ENCODE measurements at regions not wholly inside any gene's neighbourhood (a gene's known extent, or its start where the extent isn't known, plus 50 kb on each side); places are given as distances from the start of the nearest gene placed in this dataset.

- Histone ChIP-seq H3K27ac (ENCODE audit: extremely low read depth, low read depth, low read length) (no peak overlapping the region), H3K4me1 (ENCODE audit: control insufficient read depth, insufficient read depth, low read length) (no peaks in the 10 kb centered on the region), H3K36me3 (ENCODE audit: control insufficient read depth in 2 of 2, insufficient read depth in 1 of 2, low read length in 2 of 2) (no peaks in the 10 kb centered on the region), H3K9me3 (ENCODE audit: control insufficient read depth, insufficient read depth, low read depth, low read length) (no peaks in the 10 kb centered on the region), H3K4me3 (ENCODE audit: low read depth, low read length) (0 out of 2 replicates have a peak overlapping the region, but pooled peaks have one; percentile 13)
- CTCF ChIA-PET: no interaction called here
- TF ChIP-seq ZNF366 (tag by site-specific recombination; conservative IDR thresholded peaks at IDR 0.05) (no peak), KLF16 (tag by site-specific recombination; IDR thresholded peaks at IDR 0.05) (no peak), ZNF311 (tag by site-specific recombination; IDR thresholded peaks at IDR 0.05; ENCODE audit: borderline replicate concordance) (no peak), ZNF626 (tag by site-specific recombination; IDR thresholded peaks at IDR 0.05) (no peak), ZNF146 (tag by site-specific recombination; IDR thresholded peaks at IDR 0.05) (no peak), ZNF202 (tag by site-specific recombination; IDR thresholded peaks at IDR 0.05; ENCODE audit: borderline replicate concordance) (no peak)
- TF ChIP-seq, protein P1, sequence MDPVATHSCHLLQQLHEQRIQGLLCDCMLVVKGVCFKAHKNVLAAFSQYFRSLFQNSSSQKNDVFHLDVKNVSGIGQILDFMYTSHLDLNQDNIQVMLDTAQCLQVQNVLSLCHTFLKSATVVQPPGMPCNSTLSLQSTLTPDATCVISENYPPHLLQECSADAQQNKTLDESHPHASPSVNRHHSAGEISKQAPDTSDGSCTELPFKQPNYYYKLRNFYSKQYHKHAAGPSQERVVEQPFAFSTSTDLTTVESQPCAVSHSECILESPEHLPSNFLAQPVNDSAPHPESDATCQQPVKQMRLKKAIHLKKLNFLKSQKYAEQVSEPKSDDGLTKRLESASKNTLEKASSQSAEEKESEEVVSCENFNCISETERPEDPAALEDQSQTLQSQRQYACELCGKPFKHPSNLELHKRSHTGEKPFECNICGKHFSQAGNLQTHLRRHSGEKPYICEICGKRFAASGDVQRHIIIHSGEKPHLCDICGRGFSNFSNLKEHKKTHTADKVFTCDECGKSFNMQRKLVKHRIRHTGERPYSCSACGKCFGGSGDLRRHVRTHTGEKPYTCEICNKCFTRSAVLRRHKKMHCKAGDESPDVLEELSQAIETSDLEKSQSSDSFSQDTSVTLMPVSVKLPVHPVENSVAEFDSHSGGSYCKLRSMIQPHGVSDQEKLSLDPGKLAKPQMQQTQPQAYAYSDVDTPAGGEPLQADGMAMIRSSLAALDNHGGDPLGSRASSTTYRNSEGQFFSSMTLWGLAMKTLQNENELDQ (tag by site-specific recombination; IDR thresholded peaks at IDR 0.05; ENCODE audit: low read depth): no peak
- POLR2A ChIA-PET: no interaction called here
These were observed 55.0 kb upstream of the HLA-A start for GRCh38 chr6:29887330-29887818.

GRCh38 chr6:29887819-29888776 is 54.2 kb upstream of the HLA-A start:
- H3K27ac ChIP-seq (ENCODE audit: extremely low read depth, low read depth, low read length): no peak overlapping the region
- CTCF ChIA-PET: no interaction called here

More at GRCh38 chr6:29887819-29888776, 54.2 kb upstream of the HLA-A start:
- POLR2A ChIA-PET: no interaction called here
- TF ChIP-seq, protein P2, sequence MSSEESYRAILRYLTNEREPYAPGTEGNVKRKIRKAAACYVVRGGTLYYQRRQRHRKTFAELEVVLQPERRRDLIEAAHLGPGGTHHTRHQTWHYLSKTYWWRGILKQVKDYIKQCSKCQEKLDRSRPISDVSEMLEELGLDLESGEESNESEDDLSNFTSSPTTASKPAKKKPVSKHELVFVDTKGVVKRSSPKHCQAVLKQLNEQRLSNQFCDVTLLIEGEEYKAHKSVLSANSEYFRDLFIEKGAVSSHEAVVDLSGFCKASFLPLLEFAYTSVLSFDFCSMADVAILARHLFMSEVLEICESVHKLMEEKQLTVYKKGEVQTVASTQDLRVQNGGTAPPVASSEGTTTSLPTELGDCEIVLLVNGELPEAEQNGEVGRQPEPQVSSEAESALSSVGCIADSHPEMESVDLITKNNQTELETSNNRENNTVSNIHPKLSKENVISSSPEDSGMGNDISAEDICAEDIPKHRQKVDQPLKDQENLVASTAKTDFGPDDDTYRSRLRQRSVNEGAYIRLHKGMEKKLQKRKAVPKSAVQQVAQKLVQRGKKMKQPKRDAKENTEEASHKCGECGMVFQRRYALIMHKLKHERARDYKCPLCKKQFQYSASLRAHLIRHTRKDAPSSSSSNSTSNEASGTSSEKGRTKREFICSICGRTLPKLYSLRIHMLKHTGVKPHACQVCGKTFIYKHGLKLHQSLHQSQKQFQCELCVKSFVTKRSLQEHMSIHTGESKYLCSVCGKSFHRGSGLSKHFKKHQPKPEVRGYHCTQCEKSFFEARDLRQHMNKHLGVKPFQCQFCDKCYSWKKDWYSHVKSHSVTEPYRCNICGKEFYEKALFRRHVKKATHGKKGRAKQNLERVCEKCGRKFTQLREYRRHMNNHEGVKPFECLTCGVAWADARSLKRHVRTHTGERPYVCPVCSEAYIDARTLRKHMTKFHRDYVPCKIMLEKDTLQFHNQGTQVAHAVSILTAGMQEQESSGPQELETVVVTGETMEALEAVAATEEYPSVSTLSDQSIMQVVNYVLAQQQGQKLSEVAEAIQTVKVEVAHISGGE (tag by site-specific recombination; conservative IDR thresholded peaks at IDR 0.05; ENCODE audit: low read depth): no peak
- TF ChIP-seq ZNF692 (tag by site-specific recombination; IDR thresholded peaks at IDR 0.05) (no peak), ZNF501 (tag by site-specific recombination; IDR thresholded peaks at IDR 0.05) (no peak), ZNF580 (tag by site-specific recombination; IDR thresholded peaks at IDR 0.05) (no peak), ZNF37A (tag by site-specific recombination; IDR thresholded peaks at IDR 0.05) (no peak), ZNF335 (tag by site-specific recombination; conservative IDR thresholded peaks at IDR 0.05) (no peak), PRDM1 (tag by site-specific recombination; IDR thresholded peaks at IDR 0.05) (no peak), ZFP37 (tag by site-specific recombination; IDR thresholded peaks at IDR 0.05) (no peak), ZNF23 (tag by site-specific recombination; IDR thresholded peaks at IDR 0.05; ENCODE audit: borderline replicate concordance) (no peak), ZNF658 (tag by site-specific recombination; IDR thresholded peaks at IDR 0.05) (no peak), ZNF624 (tag by site-specific recombination; IDR thresholded peaks at IDR 0.05) (no peak), SETDB1 (IDR thresholded peaks at IDR 0.05; ENCODE audit: insufficient read length, low read length) (no peak), ZNF302 (tag by site-specific recombination; IDR thresholded peaks at IDR 0.05; ENCODE audit: low read depth) (no peak), WT1 (tag by site-specific recombination; IDR thresholded peaks at IDR 0.05) (no peak), TRIM28 (IDR thresholded peaks at IDR 0.05; ENCODE audit: borderline replicate concordance, low read length) (no peak), MYNN (tag by site-specific recombination; IDR thresholded peaks at IDR 0.05; ENCODE audit: borderline replicate concordance) (no peak), KLF16 (tag by site-specific recombination; IDR thresholded peaks at IDR 0.05) (no peak)
- TF ChIP-seq, protein P3, sequence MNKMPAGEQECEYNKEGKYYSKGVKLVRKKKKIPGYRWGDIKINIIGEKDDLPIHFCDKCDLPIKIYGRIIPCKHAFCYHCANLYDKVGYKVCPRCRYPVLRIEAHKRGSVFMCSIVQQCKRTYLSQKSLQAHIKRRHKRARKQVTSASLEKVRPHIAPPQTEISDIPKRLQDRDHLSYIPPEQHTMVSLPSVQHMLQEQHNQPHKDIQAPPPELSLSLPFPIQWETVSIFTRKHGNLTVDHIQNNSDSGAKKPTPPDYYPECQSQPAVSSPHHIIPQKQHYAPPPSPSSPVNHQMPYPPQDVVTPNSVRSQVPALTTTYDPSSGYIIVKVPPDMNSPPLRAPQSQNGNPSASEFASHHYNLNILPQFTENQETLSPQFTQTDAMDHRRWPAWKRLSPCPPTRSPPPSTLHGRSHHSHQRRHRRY (tag by site-specific recombination; IDR thresholded peaks at IDR 0.05): no peak
- Histone ChIP-seq H3K36me3 (ENCODE audit: control insufficient read depth in 2 of 2, insufficient read depth in 1 of 2, low read length in 2 of 2) (no peaks in the 10 kb centered on the region), H3K9me3 (ENCODE audit: control insufficient read depth, insufficient read depth, low read depth, low read length) (no peaks in the 10 kb centered on the region), H3K4me1 (ENCODE audit: control insufficient read depth, insufficient read depth, low read length) (no peaks in the 10 kb centered on the region), H3K4me3 (ENCODE audit: low read depth, low read length) (peak overlapping the region; percentile 40)

Measured in HEK293 (cell line).